NCI-H2107 treated with DMSO at 0.1 percent for 48 hours (cell line): ENCODE measurements at regions not wholly inside any gene's neighbourhood (a gene's known extent, or its start where the extent isn't known, plus 50 kb on each side); places are given as distances from the start of the nearest gene placed in this dataset.
"Not testable (repeated sequence)": the region's sequence is repeated elsewhere in the genome, so short reads cannot be mapped to it uniquely, and the experiment has no call there.

Experiments
- DNase-seq: peaks from one replicate; lab custom pipeline; 2025; ENCODE audit not compliant: unreplicated experiment; lab: John Stamatoyannopoulos, UW

- DNase-seq = no peak
Observed at GRCh38 chr12:17110316-17110715, 504.4 kb upstream of the LMO3 start.

- peak; percentile 23 for DNase-seq
Observed at GRCh38 chr12:17108877-17109541, 503.0 kb upstream of the LMO3 start.

GRCh38 chr12:17104801-17105200 lies 498.8 kb upstream of the LMO3 start:
- no peak for DNase-seq

- no peak for DNase-seq
Observed at GRCh38 chr12:17097674-17098073, 491.7 kb upstream of the LMO3 start.

GRCh38 chr12:17084831-17085230 lies 478.9 kb upstream of the LMO3 start:
- no peak for DNase-seq

- DNase-seq = no peak
Observed at GRCh38 chr12:17079251-17079909, 473.4 kb upstream of the LMO3 start.

- no peak for DNase-seq
Observed at GRCh38 chr12:17077594-17077993, 471.6 kb upstream of the LMO3 start.

- no peak for DNase-seq
Observed at GRCh38 chr12:17076811-17077210, 470.8 kb upstream of the LMO3 start.

GRCh38 chr12:17076028-17076744 lies 470.2 kb upstream of the LMO3 start:
- peak; percentile 21 for DNase-seq

- DNase-seq = no peak
Observed at GRCh38 chr12:17064834-17065233, 458.9 kb upstream of the LMO3 start.

GRCh38 chr12:17062267-17063036 lies 456.5 kb upstream of the LMO3 start:
- DNase-seq = peak; percentile 29

- no peak for DNase-seq
Observed at GRCh38 chr12:17060260-17060659, 454.3 kb upstream of the LMO3 start.

GRCh38 chr12:17056546-17056945 lies 450.6 kb upstream of the LMO3 start:
- DNase-seq = no peak

- DNase-seq = no peak
Observed at GRCh38 chr12:17038923-17039322, 433.0 kb upstream of the LMO3 start.

- no peak for DNase-seq
Observed at GRCh38 chr12:17035372-17035771, 429.4 kb upstream of the LMO3 start.

- no peak for DNase-seq
Observed at GRCh38 chr12:17030338-17030737, 424.4 kb upstream of the LMO3 start.

- DNase-seq = no peak
Observed at GRCh38 chr12:17028348-17028747, 422.4 kb upstream of the LMO3 start.

- DNase-seq = not testable (repeated sequence)
Observed at GRCh38 chr12:17025424-17025823, 419.5 kb upstream of the LMO3 start.

GRCh38 chr12:17020765-17021164 lies 414.8 kb upstream of the LMO3 start:
- DNase-seq = peak; percentile 21

- DNase-seq = no peak
Observed at GRCh38 chr12:17017402-17017801, 411.4 kb upstream of the LMO3 start.

GRCh38 chr12:17016116-17016864 lies 410.3 kb upstream of the LMO3 start:
- no peak for DNase-seq
